ENCODE measurements at regions not wholly inside any gene's neighbourhood (a gene's known extent, or its start where the extent isn't known, plus 50 kb on each side); places are given as distances from the start of the nearest gene placed in this dataset.
"Not testable (repeated sequence)": the region's sequence is repeated elsewhere in the genome, so short reads cannot be mapped to it uniquely, and the experiment has no call there.

GRCh38 chr6:4224067-4224978 lies 88.9 kb upstream of the ECI2 start:
- H3K4me3 ChIP-seq (ENCODE audit: low read depth, low read length), result no peak overlapping the region

GRCh38 chr6:4220558-4220957 lies 85.2 kb upstream of the ECI2 start:
- no peak overlapping the region for H3K4me3 ChIP-seq (ENCODE audit: low read depth, low read length)

DNA sequence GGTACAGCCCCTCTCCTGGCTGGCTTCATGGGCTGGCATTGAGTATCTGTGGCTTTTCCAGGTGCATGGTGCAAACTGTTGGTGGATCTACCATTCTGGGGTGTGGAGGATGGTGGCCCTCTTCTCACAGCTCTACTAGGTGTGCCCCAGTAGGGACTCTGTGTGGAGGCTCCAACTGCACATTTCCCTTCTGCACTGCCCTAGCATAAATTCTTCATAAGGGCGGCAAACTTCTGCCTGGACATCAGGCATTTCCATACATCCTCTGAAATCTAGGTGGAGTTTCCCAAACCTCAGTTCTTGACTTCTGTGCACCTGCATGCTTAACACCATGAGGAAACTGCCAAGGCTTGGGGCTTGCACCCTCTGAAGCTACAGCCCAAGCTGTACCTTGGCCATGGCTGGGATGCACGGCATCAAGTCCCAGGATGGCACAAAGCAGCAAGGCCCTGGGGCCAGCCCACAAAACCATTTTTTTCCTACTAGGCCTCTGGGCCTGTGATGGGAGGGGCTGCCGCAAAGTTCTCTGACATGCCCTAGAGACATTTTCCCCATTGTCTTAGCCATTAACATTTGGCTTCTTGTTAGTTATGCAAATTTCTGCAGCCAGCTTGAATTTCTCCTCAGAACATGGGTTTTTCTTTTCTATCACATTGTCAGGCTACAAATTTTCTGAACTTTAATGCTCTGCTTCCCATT lies 83.4 kb upstream of the ECI2 start:
- H3K4me3 ChIP-seq (ENCODE audit: low read depth, low read length), result not testable (repeated sequence)

GRCh38 chr6:4212588-4212987 lies 77.2 kb upstream of the ECI2 start:
- H3K4me3 ChIP-seq (ENCODE audit: low read depth, low read length), result no peak overlapping the region

GRCh38 chr6:4210629-4211419 lies 75.4 kb upstream of the ECI2 start:
- no peak overlapping the region for H3K4me3 ChIP-seq (ENCODE audit: low read depth, low read length)

GRCh38 chr6:4209196-4209595 lies 73.8 kb upstream of the ECI2 start:
- no peak overlapping the region for H3K4me3 ChIP-seq (ENCODE audit: low read depth, low read length)

DNA sequence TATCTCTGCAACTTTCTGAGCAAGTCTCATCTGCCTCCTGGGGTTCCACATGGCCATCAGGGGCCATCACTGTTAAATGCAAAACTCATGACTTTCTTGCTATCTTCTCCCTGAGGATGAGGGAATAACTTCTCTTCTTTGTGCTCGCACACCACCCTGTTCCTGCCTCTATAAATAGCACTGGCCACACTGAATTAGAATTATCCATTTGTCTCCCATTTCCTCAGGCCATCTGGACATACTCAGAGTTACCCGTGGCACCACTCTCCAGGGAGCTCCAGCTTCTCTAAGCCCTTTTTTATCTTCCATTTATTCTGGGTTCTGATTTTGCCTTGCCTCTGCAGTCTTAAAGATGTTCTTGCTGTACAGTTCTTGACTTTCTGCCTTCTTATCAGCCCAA lies 72.8 kb upstream of the ECI2 start:
- H3K4me3 ChIP-seq (ENCODE audit: low read depth, low read length), result no peak overlapping the region

DNA sequence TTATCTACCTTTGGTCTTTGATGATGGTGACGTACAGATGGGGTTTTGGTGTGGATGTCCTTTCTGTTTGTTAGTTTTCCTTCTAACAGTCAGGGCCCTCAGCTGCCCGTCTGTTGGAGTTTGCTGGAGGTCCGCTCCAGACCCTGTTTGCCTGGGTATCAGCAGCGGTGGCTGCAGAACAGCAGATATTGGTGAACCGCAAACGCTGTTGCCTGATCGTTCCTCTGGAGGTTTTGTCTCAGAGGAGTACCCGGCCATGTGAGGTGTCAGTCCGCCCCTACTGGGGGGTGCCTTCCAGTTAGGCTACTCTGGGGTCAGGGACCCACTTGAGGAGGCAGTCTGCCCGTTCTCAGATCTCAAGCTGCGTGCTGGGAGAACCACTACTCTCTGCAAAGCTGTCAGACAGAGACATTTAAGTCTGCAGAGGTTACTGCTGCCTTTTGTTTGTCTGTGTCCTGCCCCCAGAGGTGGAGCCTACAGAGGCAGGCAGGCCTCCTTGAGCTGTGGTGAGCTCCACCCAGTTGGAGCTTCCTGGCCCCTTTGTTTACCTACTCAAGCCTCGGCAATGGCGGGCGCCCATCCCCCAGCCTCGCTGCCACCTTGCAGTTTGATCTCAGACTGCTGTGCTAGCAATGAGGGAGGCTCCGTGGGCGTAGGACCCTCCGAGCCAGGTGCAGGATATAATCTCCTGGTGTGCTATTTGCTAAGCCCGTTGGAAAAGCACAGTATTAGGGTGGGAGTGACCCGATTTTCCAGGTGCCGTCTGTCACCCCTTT lies 68.5 kb upstream of the ECI2 start:
- H3K4me3 ChIP-seq (ENCODE audit: low read depth, low read length), result not testable (repeated sequence)

DNA sequence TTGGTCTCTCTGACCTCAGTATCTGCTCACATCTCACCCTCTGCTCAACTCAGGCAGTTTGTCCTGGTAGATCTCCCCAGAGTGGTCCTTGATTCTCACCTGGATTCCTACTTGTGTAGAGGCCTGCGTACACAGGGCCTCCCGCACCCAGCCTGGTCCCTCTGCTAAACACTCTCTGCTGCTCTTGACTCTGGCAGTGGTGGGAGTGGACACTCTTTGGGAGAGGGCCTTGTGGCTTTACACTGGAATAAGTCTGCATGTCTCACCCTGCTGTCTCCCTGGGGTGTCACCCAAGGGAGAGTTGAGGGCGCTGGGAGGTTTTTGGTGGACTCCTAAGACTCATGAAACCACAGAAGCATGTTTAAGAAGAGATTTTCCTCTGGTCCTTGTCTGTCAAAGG lies 57.3 kb upstream of the ECI2 start:
- no peak overlapping the region for H3K4me3 ChIP-seq (ENCODE audit: low read depth, low read length)

DNA sequence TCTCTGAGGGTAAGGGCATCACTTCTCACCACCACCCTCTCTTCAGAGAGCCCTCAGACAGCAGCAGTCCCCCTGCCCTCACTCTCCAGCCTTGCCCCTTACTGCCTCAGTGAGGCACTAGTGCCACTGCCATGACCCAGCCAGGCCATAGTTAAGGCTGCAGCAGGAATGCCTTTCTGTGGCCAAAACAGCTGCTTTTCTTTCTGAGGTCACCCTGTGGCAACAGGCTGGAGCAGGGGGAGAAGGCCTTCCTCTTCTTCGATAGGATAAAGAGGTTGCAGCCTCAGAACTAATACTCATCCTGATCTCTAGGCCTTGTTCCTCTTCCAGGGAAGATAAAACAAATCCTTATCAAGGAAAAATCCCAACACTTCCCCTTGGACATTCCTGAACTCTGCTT lies 56.8 kb upstream of the ECI2 start:
- H3K4me3 ChIP-seq (ENCODE audit: low read depth, low read length), result no peak overlapping the region

- H3K4me3 ChIP-seq (ENCODE audit: low read depth, low read length), result no peak overlapping the region
Measured at GRCh38 chr6:4191271-4191721, 55.9 kb upstream of the ECI2 start.

DNA sequence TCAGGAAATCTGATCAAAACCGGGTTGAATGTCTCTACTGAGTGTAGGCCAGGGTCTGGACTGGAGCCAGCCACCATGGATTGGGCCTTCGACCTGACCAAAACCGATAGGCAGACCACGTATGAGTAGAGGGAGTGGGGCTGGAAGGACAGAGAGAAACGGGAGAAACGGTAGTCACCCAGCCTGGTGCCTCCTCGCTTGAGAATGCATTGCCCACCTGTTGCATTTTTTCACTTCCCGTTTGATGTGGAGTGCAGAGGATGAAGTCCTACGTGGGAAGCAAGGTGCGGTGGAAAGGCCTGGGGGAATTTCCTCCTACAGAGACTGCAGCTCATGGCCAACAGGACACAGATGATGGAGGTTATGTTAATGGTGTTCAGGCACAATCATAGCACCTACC lies 53.9 kb upstream of the ECI2 start:
- H3K4me3 ChIP-seq (ENCODE audit: low read depth, low read length), result no peak overlapping the region

DNA sequence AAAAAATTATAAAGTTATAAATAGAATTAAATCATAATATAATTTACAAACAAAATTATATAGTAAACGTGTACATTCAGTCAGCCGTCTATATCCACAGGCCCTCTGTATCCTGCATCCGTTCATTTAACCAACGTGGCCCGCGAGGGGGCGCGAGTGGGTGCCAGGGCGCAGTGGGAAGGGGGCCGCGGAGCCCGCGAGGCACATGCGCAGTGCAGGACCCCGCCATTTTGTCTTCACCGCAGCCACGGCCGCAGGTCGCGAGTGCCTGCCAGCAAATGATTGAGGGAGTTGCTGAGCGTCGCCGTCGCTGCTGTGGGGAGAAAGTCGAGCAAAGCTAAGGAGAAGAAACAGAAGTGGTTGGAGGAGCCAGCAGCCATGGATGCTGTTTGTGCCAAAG lies 53.4 kb upstream of the ECI2 start:
- H3K4me3 ChIP-seq (ENCODE audit: low read depth, low read length), result no peak overlapping the region

DNA sequence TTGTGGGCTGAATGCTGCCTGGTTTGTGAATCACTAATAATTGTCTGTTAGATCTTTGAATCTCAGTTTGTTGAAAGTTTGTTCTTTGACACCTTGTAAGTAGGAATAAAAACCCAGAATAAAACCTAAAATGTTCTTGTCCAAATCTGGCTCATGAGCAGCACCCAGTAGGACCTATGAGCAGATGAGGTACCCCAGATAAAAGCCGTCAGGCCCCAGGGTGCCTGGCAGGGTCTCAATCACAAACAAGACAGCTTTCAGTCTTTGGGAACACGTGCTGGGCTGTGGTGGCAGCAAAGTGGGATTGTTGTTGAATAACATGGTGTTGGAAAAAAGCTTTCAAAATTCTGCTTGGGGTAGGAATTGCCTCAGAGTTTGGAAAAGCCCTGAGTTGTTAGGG lies 52.1 kb upstream of the ECI2 start:
- no peak overlapping the region for H3K4me3 ChIP-seq (ENCODE audit: low read depth, low read length)

DNA sequence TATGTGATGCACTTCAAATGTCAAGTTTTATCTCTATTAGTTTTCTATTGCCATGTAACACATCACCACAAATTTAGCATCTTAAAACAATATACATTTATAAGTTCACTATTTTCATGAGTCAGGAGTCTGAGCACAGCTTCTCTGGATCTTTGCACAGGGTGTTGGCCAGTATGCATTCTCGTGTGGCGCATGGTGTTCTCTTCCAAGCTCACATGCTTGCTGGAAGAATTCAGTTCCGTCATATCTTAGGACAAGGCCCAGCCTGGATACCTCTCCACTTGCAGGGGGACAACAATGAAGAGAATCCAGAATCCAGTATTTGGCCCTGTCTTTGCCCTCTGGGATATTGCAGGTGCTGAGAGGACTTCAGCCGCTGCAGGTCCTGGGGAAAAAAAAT lies 51.0 kb upstream of the ECI2 start:
- H3K4me3 ChIP-seq (ENCODE audit: low read depth, low read length), result no peak overlapping the region

- H3K4me3 ChIP-seq (ENCODE audit: low read depth, low read length), result no peak overlapping the region
Measured at GRCh38 chr6:4185846-4186245, 50.5 kb upstream of the ECI2 start.

GRCh38 chr6:4185419-4185818 lies 50.0 kb upstream of the ECI2 start:
- no peak overlapping the region for H3K4me3 ChIP-seq (ENCODE audit: low read depth, low read length)
